ENCODE measurements at regions not wholly inside any gene's neighbourhood (a gene's known extent, or its start where the extent isn't known, plus 50 kb on each side); places are given as distances from the start of the nearest gene placed in this dataset.

GRCh38 chr15:67907184-67907723 lies 67.4 kb upstream of the RNU6-1 start:
- H3K27ac ChIP-seq (ENCODE audit: low read depth) = no peak overlapping the region
- Mint-ChIP-seq H3K27ac (no peak overlapping the region), H3K36me3 (ENCODE audit: low read depth) (peaks cover 25% of the 10 kb centered on the region; the same call in 2 of the 3 replicates), H3K27me3 (ENCODE audit: insufficient read depth, low read depth, poor library complexity) (peaks cover 3% of the 10 kb centered on the region), H3K9me3 (peaks cover 40% of the 10 kb centered on the region), H3K4me1 (peaks cover 9% of the 10 kb centered on the region; the same call in 2 of the 3 replicates), H3K4me3 (no peak overlapping the region)
- H3K4me2 ChIP-seq = no peak overlapping the region
- TF ChIP-seq ETS1 (IDR thresholded peaks at IDR 0.05) (no peak), STAT1 (IDR thresholded peaks at IDR 0.05; ENCODE audit: unreplicated experiment) (no peak), EZH2phosphoT487 (IDR thresholded peaks at IDR 0.05; ENCODE audit: unreplicated experiment) (no peak), REST (IDR thresholded peaks at IDR 0.05; ENCODE audit: unreplicated experiment) (no peak), NANOG (IDR thresholded peaks at IDR 0.05; ENCODE audit: borderline replicate concordance) (no peak), ZNF114 (CRISPR knock-in tag; IDR thresholded peaks at IDR 0.05) (no peak), EZH2 (IDR thresholded peaks at IDR 0.05; ENCODE audit: low read depth, unreplicated experiment) (no peak), ZNF331 (CRISPR knock-in tag; IDR thresholded peaks at IDR 0.05; ENCODE audit: low read depth) (no peak), CTCF (conservative IDR thresholded peaks at IDR 0.05; ENCODE audit: low read depth in 2 of 2) (no peak), POLR2AphosphoS5 (IDR thresholded peaks at IDR 0.05; ENCODE audit: low read depth) (no peak), CREB1 (CRISPR knock-in tag; IDR thresholded peaks at IDR 0.05; ENCODE audit: low read depth) (no peak), JUNB (IDR thresholded peaks at IDR 0.05; ENCODE audit: unreplicated experiment) (no peak)
- TF ChIP-seq, protein P1, sequence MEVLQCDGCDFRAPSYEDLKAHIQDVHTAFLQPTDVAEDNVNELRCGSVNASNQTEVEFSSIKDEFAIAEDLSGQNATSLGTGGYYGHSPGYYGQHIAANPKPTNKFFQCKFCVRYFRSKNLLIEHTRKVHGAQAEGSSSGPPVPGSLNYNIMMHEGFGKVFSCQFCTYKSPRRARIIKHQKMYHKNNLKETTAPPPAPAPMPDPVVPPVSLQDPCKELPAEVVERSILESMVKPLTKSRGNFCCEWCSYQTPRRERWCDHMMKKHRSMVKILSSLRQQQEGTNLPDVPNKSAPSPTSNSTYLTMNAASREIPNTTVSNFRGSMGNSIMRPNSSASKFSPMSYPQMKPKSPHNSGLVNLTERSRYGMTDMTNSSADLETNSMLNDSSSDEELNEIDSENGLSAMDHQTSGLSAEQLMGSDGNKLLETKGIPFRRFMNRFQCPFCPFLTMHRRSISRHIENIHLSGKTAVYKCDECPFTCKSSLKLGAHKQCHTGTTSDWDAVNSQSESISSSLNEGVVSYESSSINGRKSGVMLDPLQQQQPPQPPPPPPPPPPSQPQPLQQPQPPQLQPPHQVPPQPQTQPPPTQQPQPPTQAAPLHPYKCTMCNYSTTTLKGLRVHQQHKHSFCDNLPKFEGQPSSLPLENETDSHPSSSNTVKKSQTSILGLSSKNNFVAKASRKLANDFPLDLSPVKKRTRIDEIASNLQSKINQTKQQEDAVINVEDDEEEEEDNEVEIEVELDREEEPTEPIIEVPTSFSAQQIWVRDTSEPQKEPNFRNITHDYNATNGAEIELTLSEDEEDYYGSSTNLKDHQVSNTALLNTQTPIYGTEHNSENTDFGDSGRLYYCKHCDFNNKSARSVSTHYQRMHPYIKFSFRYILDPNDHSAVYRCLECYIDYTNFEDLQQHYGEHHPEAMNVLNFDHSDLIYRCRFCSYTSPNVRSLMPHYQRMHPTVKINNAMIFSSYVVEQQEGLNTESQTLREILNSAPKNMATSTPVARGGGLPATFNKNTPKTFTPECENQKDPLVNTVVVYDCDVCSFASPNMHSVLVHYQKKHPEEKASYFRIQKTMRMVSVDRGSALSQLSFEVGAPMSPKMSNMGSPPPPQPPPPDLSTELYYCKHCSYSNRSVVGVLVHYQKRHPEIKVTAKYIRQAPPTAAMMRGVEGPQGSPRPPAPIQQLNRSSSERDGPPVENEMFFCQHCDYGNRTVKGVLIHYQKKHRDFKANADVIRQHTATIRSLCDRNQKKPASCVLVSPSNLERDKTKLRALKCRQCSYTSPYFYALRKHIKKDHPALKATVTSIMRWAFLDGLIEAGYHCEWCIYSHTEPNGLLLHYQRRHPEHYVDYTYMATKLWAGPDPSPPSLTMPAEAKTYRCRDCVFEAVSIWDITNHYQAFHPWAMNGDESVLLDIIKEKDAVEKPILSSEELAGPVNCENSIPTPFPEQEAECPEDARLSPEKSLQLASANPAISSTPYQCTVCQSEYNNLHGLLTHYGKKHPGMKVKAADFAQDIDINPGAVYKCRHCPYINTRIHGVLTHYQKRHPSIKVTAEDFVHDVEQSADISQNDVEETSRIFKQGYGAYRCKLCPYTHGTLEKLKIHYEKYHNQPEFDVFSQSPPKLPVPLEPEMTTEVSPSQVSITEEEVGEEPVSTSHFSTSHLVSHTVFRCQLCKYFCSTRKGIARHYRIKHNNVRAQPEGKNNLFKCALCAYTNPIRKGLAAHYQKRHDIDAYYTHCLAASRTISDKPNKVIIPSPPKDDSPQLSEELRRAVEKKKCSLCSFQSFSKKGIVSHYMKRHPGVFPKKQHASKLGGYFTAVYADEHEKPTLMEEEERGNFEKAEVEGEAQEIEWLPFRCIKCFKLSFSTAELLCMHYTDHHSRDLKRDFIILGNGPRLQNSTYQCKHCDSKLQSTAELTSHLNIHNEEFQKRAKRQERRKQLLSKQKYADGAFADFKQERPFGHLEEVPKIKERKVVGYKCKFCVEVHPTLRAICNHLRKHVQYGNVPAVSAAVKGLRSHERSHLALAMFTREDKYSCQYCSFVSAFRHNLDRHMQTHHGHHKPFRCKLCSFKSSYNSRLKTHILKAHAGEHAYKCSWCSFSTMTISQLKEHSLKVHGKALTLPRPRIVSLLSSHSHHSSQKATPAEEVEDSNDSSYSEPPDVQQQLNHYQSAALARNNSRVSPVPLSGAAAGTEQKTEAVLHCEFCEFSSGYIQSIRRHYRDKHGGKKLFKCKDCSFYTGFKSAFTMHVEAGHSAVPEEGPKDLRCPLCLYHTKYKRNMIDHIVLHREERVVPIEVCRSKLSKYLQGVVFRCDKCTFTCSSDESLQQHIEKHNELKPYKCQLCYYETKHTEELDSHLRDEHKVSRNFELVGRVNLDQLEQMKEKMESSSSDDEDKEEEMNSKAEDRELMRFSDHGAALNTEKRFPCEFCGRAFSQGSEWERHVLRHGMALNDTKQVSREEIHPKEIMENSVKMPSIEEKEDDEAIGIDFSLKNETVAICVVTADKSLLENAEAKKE (CRISPR knock-in tag; IDR thresholded peaks at IDR 0.05) = no peak
- H3K9me2 ChIP-seq (ENCODE audit: insufficient read depth) = no peaks in the 10 kb centered on the region; the same call in 1 of the 2 replicates
- no peaks in the 10 kb centered on the region for H3F3A ChIP-seq (replicated peaks; ENCODE audit: low read depth)
- no peak for ATAC-seq
- no peak overlapping the region for H3K4me3 ChIP-seq
- H3K4me1 ChIP-seq (ENCODE audit: insufficient read depth) = peaks cover 8% of the 10 kb centered on the region; the same call in 1 of the 2 replicates
- DNase-seq (ENCODE audit: low spot score) = no peak
- H3K36me3 ChIP-seq (ENCODE audit: insufficient read depth) = no peaks in the 10 kb centered on the region; the same call in 1 of the 2 replicates
- H4K20me1 ChIP-seq (replicated peaks; ENCODE audit: insufficient read depth) = no peaks in the 10 kb centered on the region
- no peaks in the 10 kb centered on the region for H3K27me3 ChIP-seq (ENCODE audit: insufficient read depth)
- no peak overlapping the region for H2AFZ ChIP-seq
- H3K79me2 ChIP-seq (replicated peaks; ENCODE audit: insufficient read depth) = no peaks in the 10 kb centered on the region
